GM19455 (cell line): ENCODE measurements at regions not wholly inside any gene's neighbourhood (a gene's known extent, or its start where the extent isn't known, plus 50 kb on each side); places are given as distances from the start of the nearest gene placed in this dataset.

Source experiments
- ATAC-seq: cut with Tn5 transposase; IDR thresholded peaks from one replicate; pipeline ENCODE4 v1.9.1; 2021; ENCODE audit not compliant: unreplicated experiment

- peak; percentile 63 for ATAC-seq
Observed at GRCh38 chr10:123552760-123553554, 113.2 kb upstream of the GPR26 start.

- ATAC-seq = peak; percentile 36
Observed at GRCh38 chr10:123553810-123554430, 112.2 kb upstream of the GPR26 start.

- no peak for ATAC-seq
Observed at GRCh38 chr10:123554656-123555055, 111.5 kb upstream of the GPR26 start.

- no peak for ATAC-seq
Observed at GRCh38 chr10:123555616-123556015, 110.5 kb upstream of the GPR26 start.

- no peak for ATAC-seq
Observed at GRCh38 chr10:123556049-123556448, 110.1 kb upstream of the GPR26 start.

GRCh38 chr10:123556736-123557135 lies 109.4 kb upstream of the GPR26 start:
- no peak for ATAC-seq

- ATAC-seq = no peak
Observed at GRCh38 chr10:123557366-123558108, 108.6 kb upstream of the GPR26 start.

- no peak for ATAC-seq
Observed at GRCh38 chr10:123558651-123559050, 107.5 kb upstream of the GPR26 start.

- ATAC-seq = no peak
Observed at GRCh38 chr10:123559066-123559822, 106.9 kb upstream of the GPR26 start.

GRCh38 chr10:123559823-123560092 lies 106.4 kb upstream of the GPR26 start:
- ATAC-seq = no peak

- no peak for ATAC-seq
Observed at GRCh38 chr10:123560301-123561140, 105.6 kb upstream of the GPR26 start.

- no peak for ATAC-seq
Observed at GRCh38 chr10:123561141-123561440, 105.1 kb upstream of the GPR26 start.

- no peak for ATAC-seq
Observed at GRCh38 chr10:123562387-123562786, 103.8 kb upstream of the GPR26 start.

GRCh38 chr10:123562811-123563580 lies 103.2 kb upstream of the GPR26 start:
- no peak for ATAC-seq

GRCh38 chr10:123563581-123563855 lies 102.6 kb upstream of the GPR26 start:
- no peak for ATAC-seq

GRCh38 chr10:123563994-123564393 lies 102.2 kb upstream of the GPR26 start:
- no peak for ATAC-seq

- no peak for ATAC-seq
Observed at GRCh38 chr10:123564631-123565030, 101.5 kb upstream of the GPR26 start.

GRCh38 chr10:123565691-123566660 lies 100.2 kb upstream of the GPR26 start:
- no peak for ATAC-seq
